Activated CD4-positive, alpha-beta T cell treated with anti-CD3 and anti-CD28 coated beads, Interleukin-2, Interleukin-4, amounts not matched to agents 100 ng/mL and 50 ng/mL, durations not matched to agents 16 hours and 8 hours (primary cell): ENCODE measurements at regions not wholly inside any gene's neighbourhood (a gene's known extent, or its start where the extent isn't known, plus 50 kb on each side); places are given as distances from the start of the nearest gene placed in this dataset.

ENCODE experiments used
- DNase-seq: peaks from one replicate; pipeline ENCODE4 v3.0.0-alpha.2; 2020; ENCODE audit warnings: low spot score

DNA sequence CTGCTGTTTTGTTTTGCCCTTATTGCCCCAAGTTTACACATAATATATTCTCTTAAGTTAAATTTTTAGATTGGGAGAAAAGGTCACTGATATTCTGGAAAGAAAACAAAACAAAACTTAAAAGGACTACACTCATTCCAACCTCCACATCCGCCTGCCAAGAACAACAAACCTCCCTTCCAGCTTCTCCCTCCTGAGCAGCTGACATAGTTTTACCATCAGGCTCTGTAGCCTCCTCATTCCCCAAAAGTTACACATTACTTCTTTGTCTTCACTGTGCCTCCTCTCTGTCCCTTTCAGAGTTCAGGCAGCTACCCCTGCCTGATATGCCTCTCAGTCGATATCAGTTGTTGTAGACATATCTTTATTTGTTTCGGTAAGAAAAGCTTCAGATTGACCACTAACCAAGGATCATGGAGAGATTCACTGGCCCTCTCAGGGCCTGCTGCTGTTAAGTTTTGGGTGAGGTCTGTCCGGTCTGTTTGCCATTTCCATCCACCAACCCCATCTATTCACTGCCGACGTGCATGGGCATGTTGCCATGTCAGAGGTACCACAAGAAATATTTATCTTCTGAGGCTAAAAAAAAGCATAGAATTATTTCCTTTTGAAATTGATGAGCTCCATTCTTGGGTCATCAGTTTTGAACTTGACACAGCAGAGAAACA is 164.1 kb downstream of the GASK1B start:
- no peak for DNase-seq

- DNase-seq = no peak
These were observed 165.3 kb downstream of the GASK1B start for GRCh38 chr4:158007566-158007965.

- DNase-seq = no peak
These were observed 165.8 kb downstream of the GASK1B start for GRCh38 chr4:158006990-158007389.

- DNase-seq = no peak
These were observed 167.8 kb downstream of the GASK1B start for GRCh38 chr4:158005021-158005420.

DNA sequence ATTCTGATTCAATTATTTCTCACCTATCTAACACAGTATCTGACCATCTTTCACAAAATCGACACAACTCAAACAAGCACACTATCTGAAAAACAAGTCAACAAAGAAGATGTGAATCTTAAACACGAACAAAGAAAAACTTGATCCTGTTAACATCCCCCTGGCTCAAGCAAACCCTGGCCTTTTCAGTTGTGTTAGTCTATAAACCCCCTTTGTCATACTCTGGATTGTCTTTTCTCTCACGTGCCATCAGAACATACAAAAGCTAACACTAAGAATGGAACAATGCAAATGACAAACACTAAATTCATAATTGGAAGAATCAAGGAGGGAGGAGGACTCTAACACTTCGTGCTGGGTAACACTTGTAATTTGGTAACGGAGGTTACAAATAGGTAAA is 168.7 kb downstream of the GASK1B start:
- no peak for DNase-seq

- DNase-seq = no peak
These were observed 169.6 kb downstream of the GASK1B start for GRCh38 chr4:158003212-158003611.

DNA sequence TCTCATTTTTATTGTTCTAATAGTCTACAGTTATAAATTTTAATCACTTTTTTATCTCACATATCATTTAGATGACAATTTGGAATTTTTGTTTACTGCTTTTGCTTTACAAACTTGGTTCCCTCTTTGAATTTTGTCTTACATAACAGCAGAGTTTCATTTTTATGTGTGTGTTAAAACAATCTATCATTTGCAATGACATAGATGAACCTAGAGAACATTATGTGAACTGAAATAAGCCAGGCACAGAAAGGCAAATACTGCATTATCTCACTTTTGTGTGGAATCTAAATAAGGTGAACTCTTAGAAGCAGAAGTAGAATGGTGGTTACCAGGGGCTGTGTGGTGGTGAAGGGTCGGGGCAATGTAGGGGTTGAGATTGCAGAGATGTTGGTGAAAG is 170.7 kb downstream of the GASK1B start:
- no peak for DNase-seq

- DNase-seq = no peak
These were observed 171.1 kb downstream of the GASK1B start for GRCh38 chr4:158001756-158002155.

DNA sequence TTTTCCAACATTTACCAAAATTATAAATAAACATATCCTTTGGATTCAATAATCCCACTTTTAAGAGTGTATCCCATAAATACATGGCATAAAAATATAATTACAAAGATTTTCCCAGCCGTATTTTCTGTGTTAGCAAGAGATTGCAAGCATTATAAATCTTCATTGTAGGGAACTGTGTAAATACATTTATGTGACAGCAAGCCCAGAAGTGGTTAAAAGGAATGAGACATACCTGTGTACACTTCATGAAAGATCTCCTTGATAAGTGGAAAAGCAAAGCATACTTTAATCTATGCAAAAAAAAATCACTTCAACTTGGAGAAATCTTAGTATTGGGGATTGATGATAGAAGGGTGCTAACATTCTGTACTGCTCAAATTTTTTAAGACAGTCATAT is 173.1 kb downstream of the GASK1B start:
- DNase-seq = no peak

- no peak for DNase-seq
These were observed 175.5 kb downstream of the GASK1B start for GRCh38 chr4:157997296-157997695.

- no peak for DNase-seq
These were observed 176.5 kb downstream of the GASK1B start for GRCh38 chr4:157996061-157997028.

DNA sequence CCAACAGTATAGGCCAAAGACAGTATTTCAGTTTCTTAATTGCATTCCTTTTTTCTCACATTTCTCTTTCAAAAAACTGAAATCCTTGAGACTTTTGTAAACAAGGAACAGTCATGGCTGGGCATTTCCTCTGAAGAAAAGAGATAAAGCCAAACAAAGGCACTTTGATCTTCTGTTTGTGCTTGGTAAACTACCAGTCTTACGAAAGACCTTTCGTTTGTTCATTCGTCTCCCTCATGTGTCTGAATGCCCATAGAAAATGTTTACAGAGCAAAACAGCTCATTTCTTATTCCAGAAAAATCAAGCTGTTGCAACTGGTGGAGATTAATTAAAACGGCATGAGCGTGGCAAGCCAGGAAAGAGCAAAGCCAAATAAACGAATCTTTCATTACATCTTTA is 178.0 kb downstream of the GASK1B start:
- DNase-seq = no peak

- no peak for DNase-seq
These were observed 179.6 kb downstream of the GASK1B start for GRCh38 chr4:157992948-157993839.

DNA sequence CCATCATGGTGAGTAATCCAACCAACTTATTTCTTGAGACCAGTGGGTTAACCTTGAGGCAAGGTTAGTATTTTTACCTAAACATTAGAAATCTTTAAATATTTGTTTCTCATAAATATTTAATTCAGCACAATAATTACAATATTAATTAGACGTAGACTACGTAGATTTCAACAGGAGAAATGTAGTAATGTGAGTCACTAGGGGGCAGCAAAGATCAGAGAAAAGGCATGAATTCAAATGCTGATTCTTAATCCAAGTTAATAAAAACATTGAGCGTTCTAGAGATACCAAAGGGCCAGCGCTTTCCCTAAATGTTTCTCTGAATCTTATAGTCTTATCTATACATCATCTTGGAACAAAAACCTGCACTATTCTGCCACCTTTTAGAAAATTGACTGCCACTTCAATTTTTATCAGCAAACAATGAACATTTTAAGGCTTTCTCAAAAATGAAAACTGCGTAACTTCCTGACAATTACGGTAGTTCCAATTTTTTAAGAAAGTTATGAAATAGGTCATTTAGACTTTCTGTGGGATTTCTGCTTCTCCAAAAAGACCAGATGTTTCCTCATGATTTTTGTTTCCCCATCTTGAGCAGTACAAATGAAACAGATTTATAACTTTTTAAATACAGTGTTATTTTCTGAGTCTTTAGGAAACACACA is 180.7 kb downstream of the GASK1B start:
- peak; percentile 54 for DNase-seq

DNA sequence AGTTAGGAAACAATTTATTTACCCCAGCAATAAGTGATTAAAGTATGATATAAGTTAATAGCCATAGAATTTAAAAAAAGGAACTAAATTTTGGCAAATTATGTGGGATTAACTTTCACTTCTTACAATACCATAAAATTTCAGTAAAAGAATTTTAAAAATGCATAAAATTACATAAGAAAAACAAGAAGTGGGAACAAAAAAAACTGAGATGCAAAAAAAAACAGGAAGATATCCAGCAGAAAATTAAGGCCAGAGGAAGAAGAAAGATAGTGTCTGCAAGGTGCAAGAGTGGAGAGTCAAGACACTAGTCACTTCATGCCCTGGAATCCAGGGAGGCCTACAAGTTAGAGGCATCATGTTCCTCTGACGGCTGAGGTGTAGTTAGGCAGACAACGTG is 184.2 kb downstream of the GASK1B start:
- no peak for DNase-seq

GRCh38 chr4:157984285-157984911 is 188.4 kb downstream of the GASK1B start:
- DNase-seq = no peak

DNA sequence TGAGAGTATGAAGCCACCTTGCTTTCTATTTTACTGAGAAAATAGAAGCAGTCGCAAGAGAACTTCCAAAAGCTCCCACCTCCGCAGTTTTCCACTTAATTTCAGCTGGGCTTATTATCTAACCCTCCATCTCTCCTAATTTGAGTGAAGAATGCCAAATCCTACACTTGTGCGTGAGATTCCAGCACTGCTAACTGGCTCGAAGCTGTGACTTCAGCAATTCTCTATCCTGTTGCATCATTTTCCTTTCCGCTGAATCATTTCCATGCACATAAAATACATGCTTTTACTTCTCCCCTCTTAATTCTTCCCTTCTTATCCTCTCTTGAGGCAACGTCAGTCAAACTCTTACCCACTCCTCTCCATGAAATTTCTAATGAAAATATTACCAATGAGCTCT is 189.5 kb downstream of the GASK1B start:
- DNase-seq = no peak

DNA sequence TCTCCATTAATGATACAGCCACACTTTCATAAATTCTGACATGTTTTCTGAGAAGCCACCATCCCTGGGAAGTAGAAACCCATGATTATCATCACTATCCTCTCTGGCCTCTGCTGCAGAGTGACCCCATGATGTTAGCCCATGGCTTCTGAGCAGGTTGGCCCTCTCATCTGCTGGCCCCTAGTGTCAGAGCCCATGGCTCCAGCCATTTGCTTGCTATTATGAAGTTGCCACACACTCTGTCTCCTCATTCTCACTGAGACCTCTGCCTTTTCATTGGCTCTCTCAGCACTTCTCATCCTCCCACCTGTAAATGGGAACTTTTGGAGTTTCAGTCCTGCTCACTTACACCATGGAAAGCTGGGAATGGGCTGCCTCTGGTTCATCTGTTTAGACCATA is 192.7 kb downstream of the GASK1B start:
- no peak for DNase-seq

GRCh38 chr4:157978680-157979361 is 194.0 kb downstream of the GASK1B start:
- DNase-seq = peak; percentile 44

DNA sequence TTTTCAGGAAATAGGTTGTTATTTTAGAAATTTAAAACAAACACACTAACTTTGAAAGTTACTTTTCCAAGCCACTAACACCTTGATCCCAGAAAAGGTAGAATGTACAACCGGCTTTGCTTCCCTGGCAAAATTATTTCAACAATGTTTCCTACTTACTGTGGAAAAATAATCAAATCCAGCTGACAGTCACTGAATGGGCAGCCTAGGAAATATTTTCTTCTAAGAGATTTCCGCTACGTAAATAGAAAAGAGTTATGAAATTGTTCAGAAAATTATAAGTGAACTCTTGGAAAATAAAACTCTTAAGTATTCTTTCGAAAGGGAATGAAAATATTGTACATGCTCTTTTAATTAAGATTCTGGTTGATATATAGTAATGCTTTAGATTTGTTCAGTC is 195.7 kb downstream of the GASK1B start:
- DNase-seq = no peak

- DNase-seq = no peak
These were observed 199.5 kb downstream of the GASK1B start for GRCh38 chr4:157973297-157973696.
